H1 (cell line): ENCODE measurements at regions not wholly inside any gene's neighbourhood (a gene's known extent, or its start where the extent isn't known, plus 50 kb on each side); places are given as distances from the start of the nearest gene placed in this dataset.

Source experiments
- CTCF ChIA-PET: fragments of 300-600 bp; sonication (Branson Sonifier 250); formaldehyde crosslinking; loops from one replicate; lab custom pipeline; 2021; ENCODE audit not compliant: partially characterized antibody; lab: Charles Lee
- POLR2A ChIA-PET: fragments of 300-600 bp; sonication (Branson Sonifier 250); formaldehyde crosslinking; loops from one replicate; lab custom pipeline; 2021; ENCODE audit warnings: inconsistent platforms; ENCODE audit not compliant: partially characterized antibody; lab: Charles Lee
- DNase-seq, 2 experiments: peaks; one replicate each; pipeline versions ENCODE4 v3.0.0 to v3.0.0-alpha.2; 2010 to 2022; ENCODE audit warnings: low spot score in 2 of 2, low read depth in 1 of 2, mixed read lengths in 1 of 2
- FAIRE-seq: peaks from 2 replicates; lab custom pipeline; 2011; peaks lifted over from hg19 to GRCh38; lab: Jason Lieb, UNC
- H2AFZ ChIP-seq: 2 replicates; pipeline ENCODE4 v1.8.1; 2012; ENCODE audit warnings: low read length, inconsistent platforms
- H2AK5ac ChIP-seq: 2 replicates; pipeline ENCODE4 v1.6.1; 2013; ENCODE audit warnings: low read depth, low read length
- H2BK120ac ChIP-seq: replicated peaks from 2 replicates; pipeline ENCODE3; 2013; ENCODE audit warnings: low read depth, low read length, inconsistent platforms
- H2BK12ac ChIP-seq: 2 replicates; pipeline ENCODE4 v1.6.1; 2013; ENCODE audit warnings: low read depth, low read length
- H2BK15ac ChIP-seq: 2 replicates; pipeline ENCODE4 v1.6.1; 2013; ENCODE audit warnings: low read length
- H2BK20ac ChIP-seq: 2 replicates; pipeline ENCODE4 v1.6.1; 2013; ENCODE audit warnings: low read length
- H2BK5ac ChIP-seq: 2 replicates; pipeline ENCODE4 v1.6.1; 2013; ENCODE audit warnings: low read depth, low read length
- H3K14ac ChIP-seq: 2 replicates; pipeline ENCODE4 v1.6.1; 2013; ENCODE audit warnings: inconsistent platforms; ENCODE audit not compliant: insufficient read length
- H3K18ac ChIP-seq: 2 replicates; pipeline ENCODE4 v1.6.1; 2013; ENCODE audit warnings: low read length; ENCODE audit errors: extremely low read depth
- H3K23ac ChIP-seq: 2 replicates; pipeline ENCODE4 v1.6.1; 2013; ENCODE audit warnings: inconsistent platforms; ENCODE audit not compliant: insufficient read length
- H3K23me2 ChIP-seq: 2 replicates; pipeline ENCODE4 v1.6.1; 2013; ENCODE audit warnings: low read depth, low read length
- H3K27ac ChIP-seq: 2 replicates; pipeline ENCODE4 v1.6.1; 2011; ENCODE audit warnings: low read depth, low read length, inconsistent platforms
- H3K27me3 ChIP-seq, 4 experiments: replicated peaks in 1 of 4; 1 replicate in 1 of 4; 2 replicates in 3 of 4; pipeline versions ENCODE4 v1.6.1 to v1.8.1; 2011 to 2013; ENCODE audit warnings: low read length in 3 of 4, mild to moderate bottlenecking in 3 of 4, inconsistent platforms in 2 of 4, mixed read lengths in 2 of 4, moderate library complexity in 1 of 4; ENCODE audit not compliant: control insufficient read depth in 3 of 4, insufficient read depth in 3 of 4; ENCODE audit errors: extremely low read depth in 1 of 4
- H3K36me3 ChIP-seq, 4 experiments: 2 replicates each; pipeline versions ENCODE4 v1.6.1 to v1.8.1; 2011 to 2013; ENCODE audit warnings: mild to moderate bottlenecking in 4 of 4, low read length in 3 of 4, moderate library complexity in 2 of 4, control low read depth in 1 of 4, inconsistent platforms in 1 of 4; ENCODE audit not compliant: insufficient read depth in 4 of 4, control insufficient read depth in 2 of 4
- H3K4ac ChIP-seq: replicated peaks from 2 replicates; pipeline ENCODE3; 2013; ENCODE audit warnings: low read length, low read depth, mixed read lengths, inconsistent platforms; ENCODE audit not compliant: insufficient read length
- H3K4me1 ChIP-seq, 4 experiments: replicated peaks in 1 of 4; 1 replicate in 1 of 4; 2 replicates in 3 of 4; pipeline versions ENCODE4 v1.6.1 to v1.8.1; 2011 to 2013; ENCODE audit warnings: low read length in 3 of 4, inconsistent platforms in 2 of 4, mixed read lengths in 1 of 4; ENCODE audit not compliant: insufficient read depth in 4 of 4, control insufficient read depth in 3 of 4
- H3K4me2 ChIP-seq, 2 experiments: 2 replicates each; pipeline versions ENCODE4 v1.6.1 to v1.8.1; 2011 to 2013; ENCODE audit warnings: low read depth in 2 of 2, low read length in 2 of 2, control low read depth in 1 of 2, inconsistent platforms in 1 of 2, mild to moderate bottlenecking in 1 of 2; ENCODE audit not compliant: insufficient read depth in 1 of 2
- H3K4me3 ChIP-seq, 4 experiments: fragments of 200-600, 300-600 bp in 1 of 4; sonication (generic), shearing (Covaris generic), sonication (Bioruptor Twin) in 1 of 4; 2 replicates each; pipeline versions ENCODE4 v1.5.1 to v1.8.1; 2011 to 2016; ENCODE audit warnings: low read length in 4 of 4, low read depth in 3 of 4, control low read depth in 2 of 4, inconsistent platforms in 2 of 4, mild to moderate bottlenecking in 2 of 4, mixed read lengths in 1 of 4, moderate library complexity in 1 of 4; ENCODE audit not compliant: insufficient read depth in 2 of 4; ENCODE audit errors: extremely low read depth in 1 of 4
- H3K56ac ChIP-seq: replicated peaks from 2 replicates; pipeline ENCODE3; 2013; ENCODE audit warnings: low read depth, mild to moderate bottlenecking, mixed read lengths, low read length, inconsistent platforms; ENCODE audit not compliant: insufficient read length
- H3K79me1 ChIP-seq: 2 replicates; pipeline ENCODE4 v1.6.1; 2013; ENCODE audit warnings: low read depth, low read length, control low read depth
- H3K79me2 ChIP-seq, 2 experiments: 2 replicates each; pipeline versions ENCODE4 v1.6.1 to v1.8.1; 2012 to 2013; ENCODE audit warnings: low read length in 2 of 2, mild to moderate bottlenecking in 2 of 2, inconsistent platforms in 1 of 2; ENCODE audit not compliant: insufficient read depth in 2 of 2, control insufficient read depth in 1 of 2
- H3K9ac ChIP-seq, 4 experiments: replicated peaks in 1 of 4; 1 replicate in 1 of 4; 2 replicates in 3 of 4; pipeline versions ENCODE4 v1.6.1 to v1.8.1; 2011 to 2013; ENCODE audit warnings: low read depth in 3 of 4, low read length in 3 of 4, control low read depth in 2 of 4, mild to moderate bottlenecking in 2 of 4, moderate library complexity in 2 of 4, inconsistent platforms in 1 of 4; ENCODE audit errors: extremely low read depth in 1 of 4
- H3K9me3 ChIP-seq, 2 experiments: 2 replicates each; pipeline versions ENCODE4 v1.6.1 to v1.8.1; 2012 to 2013; ENCODE audit warnings: mild to moderate bottlenecking in 2 of 2, moderate library complexity in 2 of 2, control low read depth in 1 of 2, inconsistent platforms in 1 of 2, low read depth in 1 of 2, low read length in 1 of 2, mixed read lengths in 1 of 2; ENCODE audit not compliant: insufficient read depth in 2 of 2
- H4K20me1 ChIP-seq, 2 experiments: replicated peaks in 1 of 2; 2 replicates each; pipeline versions ENCODE3 to v1.8.1; 2011 to 2013; ENCODE audit warnings: inconsistent platforms in 2 of 2, low read length in 2 of 2, mild to moderate bottlenecking in 1 of 2; ENCODE audit not compliant: insufficient read depth in 2 of 2, control insufficient read depth in 1 of 2
- H4K5ac ChIP-seq: 2 replicates; pipeline ENCODE4 v1.6.1; 2013; ENCODE audit warnings: low read length, low read depth, mixed read lengths, inconsistent platforms; ENCODE audit not compliant: insufficient read length
- H4K8ac ChIP-seq: 2 replicates; pipeline ENCODE4 v1.8.0; 2013; ENCODE audit warnings: mild to moderate bottlenecking, moderate library complexity, low read length, inconsistent platforms; ENCODE audit not compliant: insufficient read depth; ENCODE audit errors: extremely low read depth
- H4K91ac ChIP-seq: replicated peaks from 2 replicates; pipeline ENCODE3; 2013; ENCODE audit warnings: low read length, mixed read lengths, inconsistent platforms; ENCODE audit not compliant: insufficient read length
- SIN3A ChIP-seq, 2 experiments: IDR thresholded peaks in 1 of 2; conservative IDR thresholded peaks in 1 of 2; 2 replicates each; pipeline ENCODE4 v1.6.1; 2011 to 2012; ENCODE audit warnings: low read length in 2 of 2, improper control_type of control experiment in 1 of 2, low read depth in 1 of 2, mild to moderate bottlenecking in 1 of 2
- SP4 ChIP-seq: IDR thresholded peaks from 2 replicates; pipeline ENCODE4 v1.6.1; 2012; ENCODE audit warnings: low read length, inconsistent platforms
- WGBS, 2 experiments: shearing (Covaris generic) in 1 of 2; methylation state at CpG; one replicate each; pipeline versions ENCODE4 v1.1.6 to v1.1.7; 2013 to 2015; ENCODE audit warnings: low lambda C conversion rate in 2 of 2, mixed read lengths in 2 of 2, inconsistent platforms in 1 of 2, low coverage in 1 of 2, missing lambda C conversion rate in 1 of 2; ENCODE audit not compliant: insufficient replicate concordance in 2 of 2, insufficient coverage in 1 of 2, insufficient read length in 1 of 2; ENCODE audit errors: extremely low coverage in 1 of 2, missing lambda C conversion rate in 1 of 2; 5-methylcytosine and 5-hydroxymethylcytosine counted together

DNA sequence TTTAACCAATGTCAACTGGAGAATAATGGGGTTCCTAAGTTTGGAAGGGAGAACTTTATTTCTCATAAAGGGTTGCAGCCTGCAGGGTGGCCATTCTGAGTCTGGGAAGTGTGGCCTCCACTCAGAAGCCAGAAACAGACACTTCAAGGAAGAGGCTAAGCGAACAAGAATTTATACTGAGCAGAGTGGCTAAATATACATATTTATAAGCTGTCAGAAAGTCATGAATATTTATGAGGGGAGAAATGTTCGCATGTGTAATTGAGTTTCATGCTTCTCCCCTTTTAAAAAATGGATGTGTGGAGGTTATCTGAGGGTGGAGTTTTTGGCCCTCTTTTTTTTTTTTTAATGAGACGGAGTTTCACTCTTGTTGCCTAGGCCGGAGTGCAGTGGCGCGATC, 78.1 kb upstream of the PLAC8 start:
- H4K20me1 ChIP-seq: no peaks in the 10 kb centered on the region
- no peak overlapping the region for H3K9ac ChIP-seq
- no peak overlapping the region for H2AK5ac ChIP-seq
- H3K56ac ChIP-seq: no peak overlapping the region
- no peak overlapping the region for H3K4me2 ChIP-seq
- no peak overlapping the region for H2BK15ac ChIP-seq
- H4K5ac ChIP-seq: no peak overlapping the region
- no peaks in the 10 kb centered on the region for H3K23me2 ChIP-seq
- H3K18ac ChIP-seq: no peak overlapping the region
- H3K36me3 ChIP-seq: no peaks in the 10 kb centered on the region
- H3K27ac ChIP-seq: no peak overlapping the region
- DNase-seq (no peak), FAIRE-seq (no peak)
- H2BK5ac ChIP-seq: no peak overlapping the region
- no peaks in the 10 kb centered on the region for H3K27me3 ChIP-seq
- no peak overlapping the region for H3K4ac ChIP-seq
- 89% methylated on average over 3 of the region's 6 CpGs; no CpG with 5 or more reads in 1 of the 2 experiments for WGBS, 2 experiments
- H4K91ac ChIP-seq: no peak overlapping the region
- no peak overlapping the region for H2AFZ ChIP-seq
- H3K4me3 ChIP-seq: no peak overlapping the region
- no peak overlapping the region for H3K23ac ChIP-seq
- no peak overlapping the region for H2BK120ac ChIP-seq
- no peak overlapping the region for H2BK12ac ChIP-seq
- H4K8ac ChIP-seq: no peak overlapping the region
- no peaks in the 10 kb centered on the region for H3K9me3 ChIP-seq
- ChIA-PET POLR2A (no interaction called here), CTCF (no interaction called here)
- H3K79me2 ChIP-seq: no peaks in the 10 kb centered on the region
- no peak overlapping the region for H2BK20ac ChIP-seq
- no peak for TF ChIP-seq SIN3A (conservative IDR thresholded peaks at IDR 0.05 in 1 of 2, IDR thresholded peaks at IDR 0.05 in 1 of 2; ENCODE audit: low read depth in 1 of 2, low read length in 2 of 2)
- TF ChIP-seq SP4: no peak
- H3K4me1 ChIP-seq: peaks cover 0 to 3% (median 0%) of the 10 kb centered on the region in 4 experiments; a peak in 2 of 7 replicates
- no peaks in the 10 kb centered on the region for H3K79me1 ChIP-seq
- no peak overlapping the region for H3K14ac ChIP-seq
